ENCODE measurements at regions not wholly inside any gene's neighbourhood (a gene's known extent, or its start where the extent isn't known, plus 50 kb on each side); places are given as distances from the start of the nearest gene placed in this dataset.
"Not testable (repeated sequence)": the region's sequence is repeated elsewhere in the genome, so short reads cannot be mapped to it uniquely, and the experiment has no call there.

DNA sequence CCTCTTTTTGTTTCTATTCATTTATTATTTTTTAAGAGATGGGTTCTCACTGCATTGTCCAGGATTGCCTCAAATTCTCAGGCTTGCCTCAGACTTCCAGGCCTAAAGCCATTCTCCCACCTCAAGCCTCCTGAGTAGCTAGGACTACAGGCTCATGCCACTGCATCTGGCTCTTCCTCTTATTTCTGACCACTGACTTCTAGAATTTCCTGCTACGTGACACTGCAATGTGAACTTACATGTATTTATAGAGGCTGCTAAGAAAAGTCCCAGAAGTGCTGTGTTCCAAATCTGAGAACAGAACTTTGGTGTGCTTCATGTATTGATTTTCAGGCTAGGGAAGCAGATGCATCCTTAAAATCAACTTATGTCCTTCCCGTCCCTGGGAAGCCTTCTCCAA lies 407.4 kb downstream of the RSL24D1 start:
- Histone ChIP-seq H3F3A (replicated peaks; ENCODE audit: insufficient read depth) (no peaks in the 10 kb centered on the region), H2AFZ (ENCODE audit: low read depth) (no peak overlapping the region), H4K20me1 (ENCODE audit: insufficient read depth) (no peaks in the 10 kb centered on the region), H3K79me2 (ENCODE audit: insufficient read depth) (no peaks in the 10 kb centered on the region), H3K9me3 (no peaks in the 10 kb centered on the region), H3K4me1 (ENCODE audit: control insufficient read depth in 1 of 2, insufficient read depth in 2 of 2, low read depth in 1 of 2, low read length in 1 of 2) (no peaks in the 10 kb centered on the region), H3K4me2 (no peak overlapping the region), H3K27me3 (ENCODE audit: insufficient read depth) (no peaks in the 10 kb centered on the region), H3K9ac (no peak overlapping the region), H3K9me2 (no peaks in the 10 kb centered on the region), H3K36me3 (replicated peaks in 1 of 2; ENCODE audit: control insufficient read depth in 1 of 2, insufficient read depth in 2 of 2, low read length in 1 of 2) (no peaks in the 10 kb centered on the region), H3K27ac (ENCODE audit: low read depth in 2 of 2, low read length in 1 of 2) (no peak overlapping the region), H3K4me3 (ENCODE audit: low read depth in 2 of 2, low read length in 1 of 2) (no peak overlapping the region)
- no peak for DNase-seq
- TF ChIP-seq IRF3 (IDR thresholded peaks at IDR 0.05; ENCODE audit: low read depth, low read length): no peak
- TF ChIP-seq CHD2 (IDR thresholded peaks at IDR 0.05; ENCODE audit: low read length, partially characterized antibody): no peak
- TF ChIP-seq, protein P1, sequence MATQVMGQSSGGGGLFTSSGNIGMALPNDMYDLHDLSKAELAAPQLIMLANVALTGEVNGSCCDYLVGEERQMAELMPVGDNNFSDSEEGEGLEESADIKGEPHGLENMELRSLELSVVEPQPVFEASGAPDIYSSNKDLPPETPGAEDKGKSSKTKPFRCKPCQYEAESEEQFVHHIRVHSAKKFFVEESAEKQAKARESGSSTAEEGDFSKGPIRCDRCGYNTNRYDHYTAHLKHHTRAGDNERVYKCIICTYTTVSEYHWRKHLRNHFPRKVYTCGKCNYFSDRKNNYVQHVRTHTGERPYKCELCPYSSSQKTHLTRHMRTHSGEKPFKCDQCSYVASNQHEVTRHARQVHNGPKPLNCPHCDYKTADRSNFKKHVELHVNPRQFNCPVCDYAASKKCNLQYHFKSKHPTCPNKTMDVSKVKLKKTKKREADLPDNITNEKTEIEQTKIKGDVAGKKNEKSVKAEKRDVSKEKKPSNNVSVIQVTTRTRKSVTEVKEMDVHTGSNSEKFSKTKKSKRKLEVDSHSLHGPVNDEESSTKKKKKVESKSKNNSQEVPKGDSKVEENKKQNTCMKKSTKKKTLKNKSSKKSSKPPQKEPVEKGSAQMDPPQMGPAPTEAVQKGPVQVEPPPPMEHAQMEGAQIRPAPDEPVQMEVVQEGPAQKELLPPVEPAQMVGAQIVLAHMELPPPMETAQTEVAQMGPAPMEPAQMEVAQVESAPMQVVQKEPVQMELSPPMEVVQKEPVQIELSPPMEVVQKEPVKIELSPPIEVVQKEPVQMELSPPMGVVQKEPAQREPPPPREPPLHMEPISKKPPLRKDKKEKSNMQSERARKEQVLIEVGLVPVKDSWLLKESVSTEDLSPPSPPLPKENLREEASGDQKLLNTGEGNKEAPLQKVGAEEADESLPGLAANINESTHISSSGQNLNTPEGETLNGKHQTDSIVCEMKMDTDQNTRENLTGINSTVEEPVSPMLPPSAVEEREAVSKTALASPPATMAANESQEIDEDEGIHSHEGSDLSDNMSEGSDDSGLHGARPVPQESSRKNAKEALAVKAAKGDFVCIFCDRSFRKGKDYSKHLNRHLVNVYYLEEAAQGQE (IDR thresholded peaks at IDR 0.05; ENCODE audit: low read depth, low read length): no peak
- no peak for TF ChIP-seq PBX3 (IDR thresholded peaks at IDR 0.05)
- TF ChIP-seq FOXJ3 (CRISPR knock-in tag; IDR thresholded peaks at IDR 0.05): no peak
- TF ChIP-seq GATA2 (CRISPR knock-in tag; IDR thresholded peaks at IDR 0.05): no peak
- TF ChIP-seq MEF2A (IDR thresholded peaks at IDR 0.05; ENCODE audit: borderline replicate concordance, low read depth): no peak
- no peak for TF ChIP-seq RXRA (IDR thresholded peaks at IDR 0.05; ENCODE audit: borderline replicate concordance, low read depth)
- TF ChIP-seq TAF1 (IDR thresholded peaks at IDR 0.05; ENCODE audit: borderline replicate concordance, low read depth, low read length): no peak
- no peak for TF ChIP-seq FOSL2 (IDR thresholded peaks at IDR 0.05; ENCODE audit: borderline replicate concordance, low read depth)
- TF ChIP-seq, protein P2, sequence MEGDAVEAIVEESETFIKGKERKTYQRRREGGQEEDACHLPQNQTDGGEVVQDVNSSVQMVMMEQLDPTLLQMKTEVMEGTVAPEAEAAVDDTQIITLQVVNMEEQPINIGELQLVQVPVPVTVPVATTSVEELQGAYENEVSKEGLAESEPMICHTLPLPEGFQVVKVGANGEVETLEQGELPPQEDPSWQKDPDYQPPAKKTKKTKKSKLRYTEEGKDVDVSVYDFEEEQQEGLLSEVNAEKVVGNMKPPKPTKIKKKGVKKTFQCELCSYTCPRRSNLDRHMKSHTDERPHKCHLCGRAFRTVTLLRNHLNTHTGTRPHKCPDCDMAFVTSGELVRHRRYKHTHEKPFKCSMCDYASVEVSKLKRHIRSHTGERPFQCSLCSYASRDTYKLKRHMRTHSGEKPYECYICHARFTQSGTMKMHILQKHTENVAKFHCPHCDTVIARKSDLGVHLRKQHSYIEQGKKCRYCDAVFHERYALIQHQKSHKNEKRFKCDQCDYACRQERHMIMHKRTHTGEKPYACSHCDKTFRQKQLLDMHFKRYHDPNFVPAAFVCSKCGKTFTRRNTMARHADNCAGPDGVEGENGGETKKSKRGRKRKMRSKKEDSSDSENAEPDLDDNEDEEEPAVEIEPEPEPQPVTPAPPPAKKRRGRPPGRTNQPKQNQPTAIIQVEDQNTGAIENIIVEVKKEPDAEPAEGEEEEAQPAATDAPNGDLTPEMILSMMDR (IDR thresholded peaks at IDR 0.05): no peak
- no peak for TF ChIP-seq EZH2phosphoT487 (IDR thresholded peaks at IDR 0.05; ENCODE audit: borderline replicate concordance, low read depth)
- no peak for TF ChIP-seq YY1 (IDR thresholded peaks at IDR 0.05; ENCODE audit: low read depth)
- no peak for TF ChIP-seq RFX5 (IDR thresholded peaks at IDR 0.05; ENCODE audit: low read length)
- TF ChIP-seq TEAD4 (IDR thresholded peaks at IDR 0.05; ENCODE audit: borderline replicate concordance, insufficient read depth): no peak
- no peak for TF ChIP-seq RAD21 (IDR thresholded peaks at IDR 0.05; ENCODE audit: low read length)
- WGBS (ENCODE audit: low lambda C conversion rate): 0% methylated on average over 2 of the region's 2 CpGs
- POLR2A ChIA-PET: no interaction called here
- CTCF ChIA-PET: no interaction called here

DNA sequence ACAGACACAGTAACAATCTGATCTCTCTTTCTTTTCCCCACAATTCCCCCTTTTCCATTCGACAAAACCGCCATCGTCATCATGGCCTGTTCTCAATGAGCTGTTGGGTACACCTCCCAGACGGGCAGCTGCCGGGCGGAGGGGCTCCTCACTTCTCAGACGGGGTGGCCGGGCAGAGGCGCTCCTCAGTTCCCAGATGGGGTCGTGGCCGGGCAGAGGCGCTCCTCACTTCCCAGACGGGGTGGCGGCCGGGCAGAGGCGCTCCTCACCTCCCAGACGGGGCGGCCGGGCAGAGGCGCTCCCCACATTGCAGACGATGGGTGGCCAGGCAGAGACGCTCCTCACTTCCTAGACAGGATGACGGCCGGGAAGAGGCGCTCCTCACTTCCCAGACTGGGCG lies 415.5 kb downstream of the RSL24D1 start:
- H3K9ac ChIP-seq; H3K9me2 ChIP-seq; POLR2A ChIA-PET; DNase-seq; H4K20me1 ChIP-seq (ENCODE audit: insufficient read depth); H3K4me1 ChIP-seq (ENCODE audit: control insufficient read depth in 1 of 2, insufficient read depth in 2 of 2, low read depth in 1 of 2, low read length in 1 of 2); CTCF ChIA-PET; H3K9me3 ChIP-seq; H3F3A ChIP-seq (replicated peaks; ENCODE audit: insufficient read depth); H3K79me2 ChIP-seq (ENCODE audit: insufficient read depth); H3K4me2 ChIP-seq; H3K4me3 ChIP-seq (ENCODE audit: low read depth in 2 of 2, low read length in 1 of 2); H3K27me3 ChIP-seq (ENCODE audit: insufficient read depth); H3K27ac ChIP-seq (ENCODE audit: low read depth in 2 of 2, low read length in 1 of 2); H2AFZ ChIP-seq (ENCODE audit: low read depth); H3K36me3 ChIP-seq (replicated peaks in 1 of 2; ENCODE audit: control insufficient read depth in 1 of 2, insufficient read depth in 2 of 2, low read length in 1 of 2): not testable (repeated sequence)
- 16% methylated on average over 8 of the region's 26 CpGs for WGBS (ENCODE audit: low lambda C conversion rate)
